ENCODE measurements at regions not wholly inside any gene's neighbourhood (a gene's known extent, or its start where the extent isn't known, plus 50 kb on each side); places are given as distances from the start of the nearest gene placed in this dataset.
"Not testable (repeated sequence)": the region's sequence is repeated elsewhere in the genome, so short reads cannot be mapped to it uniquely, and the experiment has no call there.

- H3K4me1 Mint-ChIP-seq (ENCODE audit: unreplicated experiment) = peaks cover 12% of the 10 kb centered on the region
- no peak for TF ChIP-seq CTCF (conservative IDR thresholded peaks at IDR 0.05)
- H3K9me3 Mint-ChIP-seq = no peaks in the 10 kb centered on the region
- H3K36me3 Mint-ChIP-seq = no peaks in the 10 kb centered on the region
- no peak for DNase-seq (ENCODE audit: extremely low spot score, unreplicated experiment)
- no peak overlapping the region for H3K4me3 Mint-ChIP-seq
- H3K27me3 Mint-ChIP-seq = peaks cover 4% of the 10 kb centered on the region
- no peak overlapping the region for H3K27ac Mint-ChIP-seq
Observed at GRCh38 chr9:111276431-111277128, 53.4 kb downstream of the OR2K2 start.

DNA sequence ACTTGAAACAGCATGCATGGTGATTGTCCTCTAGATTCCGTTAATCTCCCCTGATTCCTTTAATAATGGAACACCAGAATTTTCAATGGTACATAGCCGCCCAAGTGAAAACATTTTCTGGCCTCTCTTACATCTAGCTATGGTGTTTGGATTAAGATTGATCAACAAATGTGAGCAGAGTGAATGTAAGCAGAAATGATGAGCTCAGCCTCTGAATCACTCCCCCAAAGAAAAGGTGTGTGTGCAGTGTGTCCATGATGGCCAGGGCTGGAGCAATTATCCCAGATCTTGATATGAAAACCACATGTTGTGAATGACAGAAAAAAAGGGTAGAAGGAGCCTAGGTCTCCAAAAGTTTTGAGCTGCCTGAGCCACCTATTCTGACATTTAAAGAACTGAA, 55.3 kb downstream of the OR2K2 start:
- no peak for DNase-seq (ENCODE audit: extremely low spot score, unreplicated experiment)
- Mint-ChIP-seq H3K27me3 (peaks cover 4% of the 10 kb centered on the region), H3K27ac (no peak overlapping the region), H3K4me1 (ENCODE audit: unreplicated experiment) (peaks cover 12% of the 10 kb centered on the region), H3K36me3 (no peaks in the 10 kb centered on the region), H3K9me3 (peaks cover 5% of the 10 kb centered on the region), H3K4me3 (no peak overlapping the region)
- TF ChIP-seq CTCF (conservative IDR thresholded peaks at IDR 0.05) = no peak

DNA sequence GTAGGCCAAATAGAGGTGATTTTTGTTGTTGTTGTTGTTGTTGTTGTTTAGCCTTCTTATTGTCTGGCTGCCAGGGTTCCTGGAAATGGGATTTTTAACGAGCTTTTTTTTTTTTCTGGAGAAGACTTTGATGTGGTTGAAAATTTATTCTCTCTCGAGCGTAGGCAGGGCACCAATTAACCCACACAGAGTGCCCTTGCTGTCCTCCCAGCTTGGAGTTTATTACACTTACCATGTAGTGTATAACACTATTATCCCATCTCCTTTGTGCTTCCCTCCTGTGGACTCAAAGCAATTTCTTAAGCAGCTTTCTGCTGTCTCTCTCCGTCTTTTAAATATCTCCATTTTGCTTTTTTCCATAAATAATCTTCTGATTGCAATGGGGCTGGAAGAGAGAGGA, 57.4 kb downstream of the OR2K2 start:
- Mint-ChIP-seq H3K27ac (no peak overlapping the region), H3K36me3 (no peaks in the 10 kb centered on the region), H3K4me1 (ENCODE audit: unreplicated experiment) (peaks cover 9% of the 10 kb centered on the region), H3K4me3 (no peak overlapping the region), H3K9me3 (peaks cover 7% of the 10 kb centered on the region), H3K27me3 (peaks cover 4% of the 10 kb centered on the region)
- DNase-seq (ENCODE audit: extremely low spot score, unreplicated experiment) = no peak
- no peak for TF ChIP-seq CTCF (conservative IDR thresholded peaks at IDR 0.05)

DNA sequence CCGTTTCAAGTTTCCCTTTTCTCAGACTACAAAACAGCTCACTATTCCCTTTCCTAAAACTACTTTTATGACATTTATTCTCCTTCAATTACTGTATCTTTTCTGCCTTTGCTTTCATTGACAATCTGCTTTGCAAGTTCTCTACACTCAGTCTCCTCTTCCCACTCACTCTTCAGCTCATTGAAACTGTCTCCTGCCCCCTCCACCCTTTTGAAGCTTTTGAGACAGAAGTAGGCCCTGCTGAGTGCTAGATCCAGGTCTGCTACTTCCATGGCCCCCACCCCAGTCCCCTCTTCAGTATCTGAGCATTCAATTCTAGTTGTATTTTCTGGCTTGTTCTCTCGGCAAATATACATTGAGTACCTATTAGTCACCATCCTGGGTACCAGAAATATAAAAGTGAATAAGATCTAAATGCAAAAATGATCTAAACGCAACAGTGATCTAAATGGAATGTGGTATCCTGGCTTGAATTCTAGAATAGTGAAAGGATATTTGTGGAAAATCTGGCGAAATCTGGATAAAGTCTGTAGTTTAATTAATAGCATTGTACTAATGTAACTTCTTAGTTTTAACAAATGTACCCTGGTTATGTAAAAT, 58.4 kb downstream of the OR2K2 start:
- Mint-ChIP-seq H3K27ac (no peak overlapping the region), H3K4me1 (ENCODE audit: unreplicated experiment) (peaks cover 5% of the 10 kb centered on the region), H3K9me3 (peaks cover 13% of the 10 kb centered on the region), H3K27me3 (peaks cover 4% of the 10 kb centered on the region), H3K4me3 (no peak overlapping the region), H3K36me3 (no peaks in the 10 kb centered on the region)
- no peak for DNase-seq (ENCODE audit: extremely low spot score, unreplicated experiment)
- TF ChIP-seq CTCF (conservative IDR thresholded peaks at IDR 0.05) = no peak

- peaks cover 4% of the 10 kb centered on the region for H3K27me3 Mint-ChIP-seq
- no peaks in the 10 kb centered on the region for H3K36me3 Mint-ChIP-seq
- H3K27ac Mint-ChIP-seq = no peak overlapping the region
- H3K9me3 Mint-ChIP-seq = peaks cover 13% of the 10 kb centered on the region
- H3K4me3 Mint-ChIP-seq = no peak overlapping the region
- DNase-seq (ENCODE audit: extremely low spot score, unreplicated experiment) = no peak
- peaks cover 5% of the 10 kb centered on the region for H3K4me1 Mint-ChIP-seq (ENCODE audit: unreplicated experiment)
- TF ChIP-seq CTCF (conservative IDR thresholded peaks at IDR 0.05) = no peak
Observed at GRCh38 chr9:111271047-111271446, 59.0 kb downstream of the OR2K2 start.

DNA sequence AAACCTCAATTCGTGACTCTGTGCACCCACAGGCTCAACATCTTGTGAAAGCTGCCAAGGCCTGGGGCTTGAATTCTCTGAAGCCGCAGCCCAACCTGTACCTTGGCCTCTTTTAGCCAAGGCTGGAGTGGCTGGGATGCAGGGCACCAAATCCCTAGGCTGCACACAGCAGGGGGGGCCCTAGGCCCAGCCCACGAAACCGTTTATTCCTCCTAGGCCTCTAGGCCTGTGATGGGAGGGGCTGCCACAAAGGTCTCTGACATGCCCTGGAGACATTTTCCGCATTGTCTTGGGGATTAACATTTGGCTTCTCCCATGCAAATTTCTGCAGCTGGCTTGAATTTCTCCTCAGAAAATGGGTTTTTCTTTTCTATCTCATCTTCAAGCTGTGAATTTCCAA, 64.0 kb downstream of the OR2K2 start:
- H3K27me3 Mint-ChIP-seq; H3K4me3 Mint-ChIP-seq; H3K27ac Mint-ChIP-seq; H3K4me1 Mint-ChIP-seq (ENCODE audit: unreplicated experiment); DNase-seq (ENCODE audit: extremely low spot score, unreplicated experiment); H3K36me3 Mint-ChIP-seq: not testable (repeated sequence)
- H3K9me3 Mint-ChIP-seq = peaks cover 13% of the 10 kb centered on the region
